CD4-positive, alpha-beta T cell treated with Interferon gamma for 1 hour (primary cell): ENCODE measurements at regions not wholly inside any gene's neighbourhood (a gene's known extent, or its start where the extent isn't known, plus 50 kb on each side); places are given as distances from the start of the nearest gene placed in this dataset.

Experiments used
- DNase-seq: peaks from one replicate; pipeline ENCODE4 v3.0.0-alpha.2; 2020

DNA sequence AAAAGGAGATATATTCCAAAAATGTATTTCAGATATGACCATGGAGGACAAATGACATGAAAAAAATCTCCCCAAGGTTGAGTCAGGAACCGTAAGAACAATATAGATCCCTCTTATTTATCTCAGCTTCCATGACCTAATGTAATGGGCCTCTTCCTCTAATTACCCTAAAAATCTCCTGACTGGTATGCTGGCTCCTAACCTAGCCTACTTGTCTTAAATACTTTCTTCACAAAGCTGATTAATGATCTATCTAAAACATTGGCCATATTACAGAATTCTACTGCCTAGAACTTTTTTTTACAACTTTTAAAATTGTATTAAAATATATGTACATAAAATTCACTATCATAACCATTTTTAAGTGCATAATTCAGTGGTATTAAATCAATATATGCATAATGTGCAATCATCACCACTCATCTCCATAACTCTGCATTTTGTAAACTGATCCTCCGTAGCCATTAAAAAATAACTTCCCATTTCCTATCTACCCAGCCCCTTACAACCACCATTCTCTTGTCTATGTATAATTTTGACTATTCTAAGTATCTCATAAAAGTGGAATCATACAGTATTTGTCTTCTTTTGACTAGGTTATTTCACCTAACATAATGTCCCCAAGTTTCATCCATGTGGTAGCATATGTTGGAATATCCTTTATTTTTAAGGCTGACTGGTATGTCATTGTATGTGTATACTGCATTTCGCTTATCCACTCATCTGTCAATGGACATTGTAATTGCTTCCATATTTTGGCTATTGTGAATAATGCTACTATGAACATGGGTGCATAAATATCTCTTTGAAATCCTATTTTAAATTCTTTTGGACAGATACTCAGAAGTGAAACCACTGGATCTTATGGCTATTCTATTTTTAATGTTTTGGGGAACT is 464.6 kb downstream of the ADAMTS20 start:
- DNase-seq = no peak

DNA sequence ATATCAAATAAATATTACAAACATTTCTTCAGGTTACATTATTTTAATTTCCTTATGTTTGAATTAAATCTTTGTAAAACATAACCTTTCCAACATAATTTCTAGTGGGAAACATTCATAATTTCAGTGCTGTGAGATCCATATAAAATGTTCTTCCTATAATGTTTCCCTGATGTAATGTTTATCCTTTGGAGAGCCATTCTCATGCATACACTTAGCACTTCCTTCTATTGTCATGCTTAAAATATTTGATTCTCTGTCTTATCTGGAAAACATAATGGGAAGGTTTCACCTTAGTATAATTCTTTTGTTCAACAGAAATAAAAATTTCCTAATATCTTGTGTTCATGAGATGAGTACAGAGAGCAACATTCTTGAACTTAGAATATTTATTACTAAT is 472.5 kb downstream of the ADAMTS20 start:
- no peak for DNase-seq

GRCh38 chr12:43078976-43079375 is 473.0 kb downstream of the ADAMTS20 start:
- DNase-seq = no peak

DNA sequence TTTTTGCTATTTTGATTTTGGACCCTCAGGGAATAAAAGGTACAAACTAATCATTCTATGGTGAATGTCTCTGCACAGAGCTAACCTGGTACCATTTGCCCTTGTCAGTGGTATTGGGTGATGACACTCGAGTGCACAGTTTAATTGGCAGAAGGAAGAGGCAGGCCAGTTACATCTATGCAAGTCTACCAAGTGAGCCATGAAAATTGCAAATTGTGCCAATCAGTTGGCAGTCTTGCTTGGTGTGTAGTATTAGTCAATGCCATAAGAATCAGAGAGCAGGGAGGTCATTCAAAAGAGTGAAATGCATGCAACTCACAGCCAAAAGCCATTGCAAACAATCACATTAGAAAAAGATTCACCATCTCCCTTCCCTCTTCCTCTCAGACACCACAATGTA is 479.6 kb downstream of the ADAMTS20 start:
- DNase-seq = no peak

DNA sequence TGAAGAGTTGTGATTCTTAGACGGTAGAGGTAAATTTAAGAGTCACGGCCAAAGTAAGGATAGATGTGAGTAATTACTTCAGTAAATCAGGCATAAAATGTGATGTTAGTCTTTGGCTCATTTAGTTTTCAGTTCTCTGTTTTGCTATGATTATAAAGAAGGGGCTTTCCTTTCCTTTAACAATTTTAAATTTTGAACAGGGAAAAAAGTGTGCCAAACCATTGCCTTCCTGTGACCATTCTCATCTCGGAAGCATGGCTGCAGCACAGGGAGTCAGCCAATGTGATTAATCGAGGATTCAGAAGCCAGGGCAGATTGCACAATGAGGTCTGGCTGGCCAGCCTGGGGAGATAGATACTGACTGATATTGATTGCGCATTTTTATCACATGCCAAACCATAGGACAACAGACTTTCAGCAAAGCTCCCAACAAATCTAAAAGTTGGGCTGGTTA is 480.2 kb upstream of the PRICKLE1 start:
- DNase-seq = no peak

DNA sequence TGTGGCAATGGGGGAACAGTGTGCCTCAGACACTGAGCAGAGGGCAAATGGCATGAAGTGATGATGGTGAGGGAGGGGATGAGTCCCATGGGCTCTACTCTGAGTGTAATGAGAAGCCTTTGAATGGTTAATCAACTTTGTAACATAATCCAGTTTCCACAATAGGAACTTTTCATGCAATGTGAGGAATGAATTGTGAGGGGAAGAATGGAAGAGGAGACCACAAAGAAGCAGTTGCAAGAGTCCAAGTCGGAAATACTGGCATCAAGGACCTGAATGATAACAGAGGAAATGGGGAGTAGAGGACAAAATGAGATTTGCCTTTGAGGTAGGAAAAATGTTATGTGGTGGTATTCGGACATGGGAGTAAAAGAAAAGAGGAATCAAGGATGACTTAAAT is 476.9 kb upstream of the PRICKLE1 start:
- DNase-seq = no peak

DNA sequence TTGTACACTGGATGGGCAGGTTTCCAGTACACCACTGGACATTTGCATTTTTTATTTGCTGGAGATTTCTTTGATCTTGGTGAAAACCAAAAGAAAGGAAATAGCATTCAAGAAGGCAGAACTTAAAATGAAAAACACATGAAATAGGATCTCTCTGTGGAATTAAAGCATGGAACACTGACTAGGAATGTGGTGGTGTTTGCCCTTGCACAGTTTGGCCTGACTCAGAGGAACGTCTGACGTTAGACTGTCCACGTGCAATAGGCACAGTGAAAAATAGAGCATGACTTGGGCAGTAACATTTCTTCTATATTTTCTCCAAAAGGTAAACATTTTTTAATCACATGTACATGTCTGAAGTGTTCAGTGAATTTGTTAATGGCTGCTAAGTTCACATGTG is 474.1 kb upstream of the PRICKLE1 start:
- no peak for DNase-seq

DNA sequence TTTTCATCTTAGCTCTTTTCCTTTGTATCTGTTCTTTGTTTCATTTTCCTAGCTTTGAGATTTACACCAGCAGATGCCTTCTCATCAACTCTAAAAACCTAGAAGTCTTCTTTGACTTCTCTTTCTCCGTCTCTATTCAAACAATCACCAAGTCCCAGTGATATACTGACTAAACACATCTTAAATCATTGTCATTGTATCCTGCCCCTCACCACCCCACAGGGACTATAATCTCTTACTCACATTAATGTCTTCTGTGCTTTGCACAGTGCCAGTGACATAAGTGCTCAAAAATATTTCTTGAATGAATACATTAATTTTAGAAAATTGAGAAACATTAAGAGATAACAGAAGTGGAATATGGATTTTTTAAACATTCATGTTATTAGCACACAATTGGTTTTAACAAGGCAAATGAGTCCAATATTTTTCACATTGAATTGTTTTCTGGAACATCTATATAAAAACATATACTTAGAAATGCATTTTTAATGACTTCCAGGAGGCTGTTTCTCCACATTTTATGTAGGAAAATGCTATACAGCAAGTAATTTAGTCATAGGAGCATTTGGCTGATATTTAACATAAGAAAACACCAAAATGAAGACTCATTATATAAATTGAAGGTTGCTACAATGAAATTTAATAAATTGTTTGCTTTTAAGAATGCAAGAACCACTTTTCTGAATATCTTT is 472.8 kb upstream of the PRICKLE1 start:
- DNase-seq = no peak

DNA sequence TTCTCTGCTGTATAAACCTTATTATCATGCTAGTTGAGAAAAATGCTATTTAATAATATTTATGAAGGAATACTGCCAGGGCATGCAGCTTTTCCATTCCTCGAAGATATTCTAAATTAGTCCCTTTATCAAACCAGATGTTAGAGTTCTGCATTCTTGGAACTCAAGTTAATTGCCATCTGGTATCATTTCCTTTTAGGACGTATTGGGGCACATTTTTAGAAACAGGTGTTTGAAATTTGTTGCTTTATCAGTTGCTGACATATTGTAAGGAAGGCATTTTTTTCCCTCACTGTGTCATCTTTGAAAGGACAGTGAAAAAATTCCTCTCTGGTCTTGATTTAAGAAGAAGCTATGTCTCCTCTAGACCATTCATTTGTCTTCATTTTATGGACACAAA is 471.2 kb upstream of the PRICKLE1 start:
- no peak for DNase-seq

- DNase-seq = no peak
Measured at GRCh38 chr12:43058616-43059015, 469.1 kb upstream of the PRICKLE1 start.

- no peak for DNase-seq
Measured at GRCh38 chr12:43057566-43057965, 468.0 kb upstream of the PRICKLE1 start.

GRCh38 chr12:43054085-43054484 is 464.5 kb upstream of the PRICKLE1 start:
- DNase-seq = no peak

DNA sequence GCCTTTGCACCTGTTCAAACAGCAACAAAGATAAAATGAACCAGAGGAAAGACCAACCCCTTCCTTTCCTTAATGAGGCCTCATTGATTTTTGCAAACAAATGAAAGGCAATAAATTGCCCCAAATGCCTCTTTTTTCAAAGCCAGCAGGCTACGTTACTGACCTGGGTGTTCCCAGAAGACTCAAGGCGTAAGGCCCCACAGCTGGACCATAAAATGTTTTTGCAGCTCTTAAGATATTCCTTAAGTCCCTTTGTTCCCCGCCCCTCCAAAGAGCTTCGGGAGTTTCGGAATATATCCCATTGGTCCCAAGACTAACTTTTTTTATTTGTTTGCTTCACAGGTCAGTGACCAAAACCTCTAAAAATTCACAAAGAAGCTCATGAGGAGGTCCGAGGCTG is 462.9 kb upstream of the PRICKLE1 start:
- DNase-seq = no peak

DNA sequence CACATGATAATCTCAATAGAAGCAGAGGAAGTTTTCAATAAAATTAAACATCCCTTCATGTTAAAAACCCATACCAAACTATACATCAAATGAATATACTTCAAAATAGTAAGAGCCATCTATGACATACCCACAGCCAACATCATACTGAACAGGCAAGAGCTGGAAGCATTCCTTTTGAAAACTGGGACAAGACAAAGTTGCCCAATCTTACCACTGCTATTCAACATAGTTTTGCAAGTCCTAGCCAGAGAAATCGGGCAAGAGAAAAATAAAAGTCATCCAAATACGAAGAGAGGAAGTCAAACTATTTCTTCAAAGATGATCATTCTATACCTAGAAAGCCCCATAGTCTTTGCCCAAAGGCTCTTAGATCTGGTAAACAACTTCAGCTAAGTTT is 454.7 kb upstream of the PRICKLE1 start:
- DNase-seq = no peak

DNA sequence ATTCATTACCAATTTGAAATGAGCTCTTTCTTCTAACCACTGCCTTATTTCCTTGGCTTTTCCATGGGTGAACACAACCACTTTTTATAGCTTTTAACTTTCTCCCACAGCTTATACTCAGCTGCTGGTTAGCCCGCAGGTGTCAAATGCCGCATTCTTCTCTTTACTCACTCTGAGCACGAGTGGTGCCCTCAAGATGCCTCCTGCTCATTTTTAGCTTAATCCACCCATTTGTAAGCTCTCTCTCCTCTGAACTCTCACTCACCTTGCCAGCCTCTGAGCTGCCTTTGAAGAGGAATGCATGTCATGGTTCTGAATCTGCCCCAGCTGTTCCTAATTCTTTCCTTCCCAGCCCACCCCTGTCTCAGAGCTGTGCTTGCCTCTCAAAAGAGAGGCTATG is 449.4 kb upstream of the PRICKLE1 start:
- DNase-seq = no peak

- DNase-seq = no peak
Measured at GRCh38 chr12:43029971-43030370, 440.4 kb upstream of the PRICKLE1 start.

GRCh38 chr12:43028826-43029225 is 439.3 kb upstream of the PRICKLE1 start:
- no peak for DNase-seq

- no peak for DNase-seq
Measured at GRCh38 chr12:43022838-43023237, 433.3 kb upstream of the PRICKLE1 start.

DNA sequence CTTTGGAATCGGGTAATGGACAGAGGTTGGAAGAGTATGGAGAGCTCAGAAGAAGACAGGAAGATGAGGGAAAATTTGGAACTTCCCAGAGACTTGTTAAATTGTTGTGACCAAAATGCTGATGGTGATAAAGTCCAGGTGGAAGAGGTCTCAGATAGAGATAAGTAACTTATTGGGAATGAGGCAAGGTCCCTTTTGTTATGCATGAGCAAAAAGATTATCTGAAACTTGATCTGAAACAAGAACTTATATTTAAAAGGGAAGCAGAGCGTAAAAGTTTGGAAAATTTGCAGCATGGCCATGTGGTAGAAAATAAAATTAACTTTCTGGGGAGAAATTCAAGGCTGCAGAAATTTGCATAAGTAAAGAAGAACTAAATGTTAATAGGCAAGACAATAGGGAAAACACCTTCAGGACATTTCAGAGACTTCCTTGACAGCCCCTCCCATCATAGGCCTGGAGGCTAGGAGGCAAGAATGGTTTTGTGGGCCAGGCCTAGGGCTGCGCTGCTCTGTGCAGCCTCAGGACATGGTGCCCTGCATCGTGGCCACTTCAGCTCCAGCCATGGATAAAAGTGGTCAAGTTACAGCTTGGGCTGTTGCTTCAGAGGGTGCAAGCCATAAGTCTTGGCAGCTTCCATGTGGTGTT is 425.7 kb upstream of the PRICKLE1 start:
- no peak for DNase-seq

DNA sequence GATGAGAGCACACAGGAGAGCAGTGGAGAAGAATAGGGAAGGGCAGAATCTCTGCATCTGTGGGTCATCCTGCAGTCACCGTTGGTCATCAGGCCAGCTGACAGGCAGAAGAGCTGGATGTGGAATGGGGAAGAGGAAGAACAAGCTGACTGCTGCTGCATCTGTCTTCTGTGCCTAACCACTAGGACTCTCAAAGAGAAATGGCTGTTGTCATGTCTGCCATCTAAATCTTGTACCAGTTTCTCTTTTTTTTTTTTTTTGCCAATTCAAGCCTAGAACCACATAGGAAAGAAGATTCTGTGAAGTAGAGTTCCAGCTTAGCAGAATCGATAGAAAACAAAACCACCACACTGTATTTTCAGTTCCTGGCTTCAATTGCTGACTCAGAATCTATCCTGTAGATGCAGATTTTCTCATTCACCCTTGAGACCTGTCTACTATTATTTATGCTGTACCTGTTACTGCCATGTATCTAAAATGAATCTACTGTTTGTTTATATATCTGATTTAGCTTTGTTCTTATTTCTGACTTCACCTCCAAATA is 421.9 kb upstream of the PRICKLE1 start:
- no peak for DNase-seq

GRCh38 chr12:43009846-43010240 is 420.3 kb upstream of the PRICKLE1 start:
- no peak for DNase-seq

- no peak for DNase-seq
Measured at GRCh38 chr12:43008953-43009845, 419.7 kb upstream of the PRICKLE1 start.
